ENCODE measurements at regions not wholly inside any gene's neighbourhood (a gene's known extent, or its start where the extent isn't known, plus 50 kb on each side); places are given as distances from the start of the nearest gene placed in this dataset.

GRCh38 chr1:102640312-102640711 lies 468.0 kb downstream of the COL11A1 start:
- TF ChIP-seq POLR2A (IDR thresholded peaks at IDR 0.05) (no peak), POLR2AphosphoS5 (IDR thresholded peaks at IDR 0.05) (no peak)
- TF ChIP-seq, protein P1, sequence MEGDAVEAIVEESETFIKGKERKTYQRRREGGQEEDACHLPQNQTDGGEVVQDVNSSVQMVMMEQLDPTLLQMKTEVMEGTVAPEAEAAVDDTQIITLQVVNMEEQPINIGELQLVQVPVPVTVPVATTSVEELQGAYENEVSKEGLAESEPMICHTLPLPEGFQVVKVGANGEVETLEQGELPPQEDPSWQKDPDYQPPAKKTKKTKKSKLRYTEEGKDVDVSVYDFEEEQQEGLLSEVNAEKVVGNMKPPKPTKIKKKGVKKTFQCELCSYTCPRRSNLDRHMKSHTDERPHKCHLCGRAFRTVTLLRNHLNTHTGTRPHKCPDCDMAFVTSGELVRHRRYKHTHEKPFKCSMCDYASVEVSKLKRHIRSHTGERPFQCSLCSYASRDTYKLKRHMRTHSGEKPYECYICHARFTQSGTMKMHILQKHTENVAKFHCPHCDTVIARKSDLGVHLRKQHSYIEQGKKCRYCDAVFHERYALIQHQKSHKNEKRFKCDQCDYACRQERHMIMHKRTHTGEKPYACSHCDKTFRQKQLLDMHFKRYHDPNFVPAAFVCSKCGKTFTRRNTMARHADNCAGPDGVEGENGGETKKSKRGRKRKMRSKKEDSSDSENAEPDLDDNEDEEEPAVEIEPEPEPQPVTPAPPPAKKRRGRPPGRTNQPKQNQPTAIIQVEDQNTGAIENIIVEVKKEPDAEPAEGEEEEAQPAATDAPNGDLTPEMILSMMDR (IDR thresholded peaks at IDR 0.05) = no peak
